Frontal cortex (tissue), 3 donors: ENCODE measurements at regions not wholly inside any gene's neighbourhood (a gene's known extent, or its start where the extent isn't known, plus 50 kb on each side); places are given as distances from the start of the nearest gene placed in this dataset.

Experiments
- DNase-seq, 2 donors: peaks; one replicate each; pipeline ENCODE4 v3.0.0; 2012; ENCODE audit warnings: low spot score in 2 of 2
- FAIRE-seq: peaks from 2 replicates; lab custom pipeline; 2012; peaks lifted over from hg19 to GRCh38; lab: Jason Lieb, UNC
- donor health status: control.
- donor health status: control.
- donor health status: control.

DNA sequence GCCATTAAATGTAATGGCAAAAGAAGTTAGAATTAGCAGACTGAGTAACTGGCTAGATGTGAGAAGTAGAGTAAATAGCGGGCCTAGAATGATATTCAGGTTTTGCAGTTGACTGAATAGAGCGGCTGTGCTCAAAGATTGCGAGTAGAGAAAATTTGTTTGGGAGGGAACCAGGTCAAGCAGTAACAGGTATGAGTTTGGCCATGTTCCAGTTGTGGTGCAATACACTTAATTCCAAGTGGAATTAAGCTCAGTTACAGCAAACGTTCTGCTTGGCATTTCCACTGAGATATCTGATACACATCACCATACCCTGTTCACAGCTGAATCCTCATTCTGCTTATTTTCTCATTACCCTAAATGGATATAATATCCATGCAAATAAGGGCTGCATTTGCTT, 1382.9 kb downstream of the MRPL39 start:
- no peak for FAIRE-seq
- no peak for DNase-seq

DNA sequence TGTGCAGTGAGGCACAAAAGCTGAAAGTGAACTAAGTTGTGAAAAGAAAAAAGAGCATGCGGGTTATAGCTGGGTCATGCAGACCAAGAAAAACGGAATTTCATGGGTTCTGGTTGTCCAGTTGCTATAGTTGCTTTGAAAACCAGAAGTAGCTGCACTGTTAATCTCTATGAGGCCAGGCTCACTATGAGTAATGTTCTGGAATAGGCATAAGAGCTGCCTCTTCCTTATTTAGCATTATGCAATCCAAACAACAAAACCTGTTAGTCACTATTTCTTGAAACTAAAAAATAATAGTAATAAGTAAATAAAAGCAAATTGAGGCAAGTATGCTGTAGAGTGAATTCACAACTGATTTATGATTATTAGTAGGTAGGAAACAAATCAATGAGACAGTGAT, 1383.7 kb downstream of the MRPL39 start:
- FAIRE-seq (no peak), DNase-seq (no peak)

DNA sequence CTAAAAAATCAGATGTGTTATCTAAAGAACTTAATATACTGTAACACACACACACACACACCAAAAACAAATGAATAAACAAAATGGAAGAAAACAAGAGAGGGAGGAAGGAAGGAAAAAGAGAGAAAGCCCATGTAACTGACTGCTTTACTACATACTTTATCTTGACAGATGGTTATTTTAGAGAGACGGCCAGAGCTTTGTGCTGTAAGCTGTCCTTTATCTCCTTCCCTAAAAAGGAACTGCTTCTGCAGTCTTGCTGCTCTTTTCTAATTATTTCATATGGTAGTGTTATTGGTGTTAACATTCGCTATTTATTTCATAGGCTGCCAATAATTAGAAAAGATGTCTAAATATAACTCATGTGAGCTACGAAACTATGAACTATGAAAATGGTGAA, 1384.6 kb downstream of the MRPL39 start:
- FAIRE-seq: no peak
- DNase-seq: no peak

- DNase-seq (no peak), FAIRE-seq (no peak)
Observed at GRCh38 chr21:24220446-24220845, 1386.8 kb downstream of the MRPL39 start.

GRCh38 chr21:24217151-24217550, 1390.1 kb downstream of the MRPL39 start:
- FAIRE-seq: no peak
- DNase-seq: no peak

GRCh38 chr21:24210130-24210529, 1397.2 kb downstream of the MRPL39 start:
- FAIRE-seq: no peak

GRCh38 chr21:24208562-24209260, 1398.6 kb downstream of the MRPL39 start:
- DNase-seq: no peak
- FAIRE-seq: no peak

More at GRCh38 chr21:24210130-24210529, 1397.2 kb downstream of the MRPL39 start:
- DNase-seq: no peak

DNA sequence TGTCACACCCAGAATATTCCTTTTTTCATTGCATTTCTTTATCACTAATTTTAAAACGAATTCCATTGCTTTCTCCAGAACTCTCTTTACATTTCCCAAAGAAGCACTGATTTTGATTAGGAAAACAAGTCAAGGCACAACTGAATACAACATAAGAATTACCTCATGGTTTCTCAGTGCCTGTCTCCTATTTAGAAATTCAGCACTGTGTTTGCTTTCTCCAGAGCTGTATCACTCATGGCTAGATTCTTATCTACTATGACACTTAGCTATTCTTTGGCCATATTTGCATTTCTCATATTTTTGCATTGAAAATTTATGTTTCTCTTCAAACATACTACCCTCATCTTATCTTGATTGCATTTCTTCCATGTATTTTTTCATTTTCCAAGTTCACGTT, 1402.0 kb downstream of the MRPL39 start:
- no peak for DNase-seq
- no peak for FAIRE-seq

DNA sequence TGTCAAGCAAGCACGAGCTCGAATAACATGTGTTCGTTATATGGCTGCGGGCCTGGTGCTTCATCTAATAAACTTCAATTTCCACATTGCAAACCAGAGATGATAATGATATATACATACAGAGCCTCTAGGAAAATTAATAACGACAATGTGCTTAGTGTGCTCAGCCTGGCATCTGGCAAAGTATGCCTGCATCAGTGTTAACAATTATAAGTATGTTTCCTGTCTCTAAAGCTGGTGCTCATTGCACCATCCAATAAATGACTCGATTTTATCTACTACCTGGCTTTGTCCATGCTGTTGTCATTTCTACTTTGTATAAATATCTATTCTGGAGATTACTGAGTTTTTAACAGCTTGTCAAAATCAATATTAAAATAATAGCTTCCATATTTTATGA, 1402.6 kb downstream of the MRPL39 start:
- FAIRE-seq: no peak
- DNase-seq: no peak

- FAIRE-seq: no peak
- no peak for DNase-seq
Observed at GRCh38 chr21:24200052-24200451, 1407.2 kb downstream of the MRPL39 start.

- FAIRE-seq (no peak), DNase-seq (no peak)
Observed at GRCh38 chr21:24197923-24198322, 1409.4 kb downstream of the MRPL39 start.

DNA sequence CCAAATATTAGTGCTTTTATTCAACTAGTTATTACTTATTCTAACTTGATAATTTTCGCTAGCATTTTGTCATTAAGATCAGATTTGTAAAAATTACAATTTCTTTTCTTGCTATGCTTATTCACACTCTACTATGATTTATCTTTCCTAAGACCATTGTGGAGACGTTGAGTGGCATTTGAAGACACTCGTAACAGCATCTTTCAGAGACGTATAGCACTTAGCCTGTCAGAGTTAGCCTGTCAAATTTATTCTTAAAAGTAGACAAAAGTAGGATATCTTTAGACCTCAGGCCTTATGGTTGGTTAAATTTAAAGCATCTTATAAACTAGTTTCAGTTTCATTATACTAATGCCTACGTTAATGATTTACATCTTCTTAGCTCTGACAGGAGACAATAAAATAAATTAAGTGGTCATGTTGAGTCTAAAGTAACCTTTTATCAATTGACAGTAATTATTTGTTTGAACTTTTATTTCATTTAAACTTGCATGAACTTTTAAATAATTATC, 1410.1 kb downstream of the MRPL39 start:
- no peak for FAIRE-seq
- DNase-seq: no peak

DNA sequence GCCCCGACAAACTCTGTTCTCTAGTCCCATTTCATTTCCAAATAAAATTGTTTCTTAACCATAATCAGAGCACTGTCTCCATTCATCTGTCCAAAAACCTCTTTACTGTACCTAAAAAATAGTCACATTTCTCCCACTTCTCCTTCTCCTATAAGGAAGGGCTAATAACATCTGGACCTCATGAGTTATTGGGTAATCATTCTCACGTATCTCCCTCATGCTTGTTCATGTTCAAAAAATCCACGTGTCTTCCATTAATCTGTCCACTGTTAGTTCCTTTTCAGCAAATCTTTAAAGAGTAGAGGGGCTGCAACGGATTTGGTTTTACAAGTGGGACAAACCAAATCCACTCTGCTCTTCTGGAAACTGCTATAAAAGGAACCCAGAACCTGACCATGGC, 1418.8 kb downstream of the MRPL39 start:
- no peak for DNase-seq
- FAIRE-seq: no peak

- DNase-seq (no peak), FAIRE-seq (no peak)
Observed at GRCh38 chr21:24183077-24183476, 1424.2 kb downstream of the MRPL39 start.

- DNase-seq: no peak
- FAIRE-seq: no peak
Observed at GRCh38 chr21:24179110-24179509, 1428.2 kb downstream of the MRPL39 start.

DNA sequence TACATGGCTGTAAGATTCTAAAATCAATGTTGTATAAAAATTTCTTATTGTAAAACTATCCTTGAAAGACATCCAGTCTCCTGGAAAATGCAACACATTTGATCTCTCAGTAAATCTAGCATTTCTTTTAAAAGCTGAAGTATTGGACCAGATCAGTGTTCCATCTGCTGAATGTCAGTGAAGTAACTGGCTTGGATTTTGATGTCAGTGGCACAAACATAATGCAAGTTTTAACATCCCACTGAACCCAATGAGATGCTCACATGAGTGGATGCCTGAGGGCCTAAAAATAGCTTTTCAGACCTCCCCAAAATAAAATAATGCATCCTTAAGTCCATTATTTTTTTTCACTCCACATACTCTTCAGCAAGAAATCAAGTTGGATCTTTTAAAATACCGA, 1432.2 kb downstream of the MRPL39 start:
- DNase-seq (no peak), FAIRE-seq (no peak)

GRCh38 chr21:24171736-24172135, 1435.5 kb downstream of the MRPL39 start:
- FAIRE-seq (no peak), DNase-seq (no peak)

- FAIRE-seq (no peak), DNase-seq (no peak)
Observed at GRCh38 chr21:24163539-24163938, 1443.7 kb downstream of the MRPL39 start.

- FAIRE-seq: no peak
- no peak for DNase-seq
Observed at GRCh38 chr21:24160528-24160927, 1446.8 kb downstream of the MRPL39 start.

DNA sequence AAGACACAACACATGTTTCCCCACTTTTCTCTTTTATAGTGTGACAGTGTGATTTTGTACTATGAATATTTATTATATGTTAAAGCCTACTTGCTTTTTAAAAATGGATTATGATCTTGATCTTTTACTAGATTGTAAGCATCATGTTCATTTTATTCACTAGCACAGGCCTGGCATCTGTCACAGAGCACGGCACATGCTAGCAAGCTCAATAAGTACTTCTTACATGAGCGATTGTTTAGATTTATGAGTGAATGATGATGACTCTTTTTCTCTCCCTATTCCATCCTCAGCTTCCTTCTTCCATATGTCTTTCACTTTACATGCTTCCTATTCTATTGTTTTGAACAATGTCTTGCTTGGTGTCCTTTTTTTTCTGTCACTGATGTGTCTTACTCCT, 1454.1 kb downstream of the MRPL39 start:
- FAIRE-seq (no peak), DNase-seq (no peak)

DNA sequence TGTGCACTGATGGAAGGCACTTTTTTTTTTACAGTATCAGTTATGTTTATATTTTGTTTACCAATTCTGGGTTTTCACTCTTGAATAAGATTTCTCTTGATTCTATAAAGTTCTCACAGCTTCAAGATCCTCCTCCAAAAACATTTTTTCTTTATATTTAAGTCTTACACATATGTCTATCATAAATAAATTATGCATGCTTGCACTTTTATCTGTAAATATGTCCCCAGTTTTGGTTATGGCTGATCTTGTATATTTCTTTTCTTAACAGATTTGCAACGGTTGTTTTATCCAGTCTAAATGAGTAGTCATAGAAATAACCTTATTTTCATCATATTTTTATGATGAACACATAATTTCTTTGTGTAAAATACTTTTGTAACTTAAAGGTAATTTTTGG, 1456.5 kb downstream of the MRPL39 start:
- FAIRE-seq (no peak), DNase-seq (no peak)

DNA sequence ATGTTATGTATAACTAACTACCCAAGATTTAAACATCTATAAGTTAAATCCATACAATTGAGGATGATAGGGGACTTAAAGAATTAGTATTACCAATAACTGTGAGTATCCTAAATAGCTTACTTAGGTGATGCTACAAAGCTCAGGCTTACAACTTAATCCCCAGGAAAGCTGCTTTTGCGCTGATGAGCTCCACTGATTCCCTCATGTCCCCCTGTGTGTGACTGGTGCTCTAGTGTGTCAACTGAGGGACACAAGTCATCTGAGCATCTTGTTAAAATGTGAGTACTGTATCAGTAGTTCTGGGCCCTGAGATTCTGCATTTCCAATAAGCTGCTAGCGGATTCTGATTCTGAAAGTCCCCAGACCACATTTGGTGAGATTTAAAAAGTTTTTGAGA, 1458.8 kb downstream of the MRPL39 start:
- DNase-seq: no peak
- no peak for FAIRE-seq
